ENCODE measurements at regions not wholly inside any gene's neighbourhood (a gene's known extent, or its start where the extent isn't known, plus 50 kb on each side); places are given as distances from the start of the nearest gene placed in this dataset.
"Not testable (repeated sequence)": the region's sequence is repeated elsewhere in the genome, so short reads cannot be mapped to it uniquely, and the experiment has no call there.

DNA sequence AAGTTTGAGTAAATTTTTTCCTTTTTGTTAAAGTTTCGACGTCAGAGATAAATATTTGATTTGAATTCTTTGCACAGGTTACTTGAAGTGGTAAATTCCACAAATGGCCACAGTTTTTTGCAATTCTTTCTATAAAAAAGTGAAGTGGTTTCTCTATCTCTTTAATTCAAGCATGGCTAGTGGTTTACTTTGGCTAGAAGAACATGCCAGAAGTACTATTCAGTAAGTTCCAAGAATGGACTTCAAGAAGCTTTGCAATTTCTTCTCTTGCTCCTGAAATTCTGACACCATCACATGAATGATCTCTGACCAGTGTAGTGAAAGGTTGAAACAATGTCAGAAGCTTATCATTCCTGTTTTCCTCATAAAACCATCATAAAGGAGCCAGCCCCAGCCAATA is 55.7 kb upstream of the RNPC3 start:
- no peak for FAIRE-seq
- no peak for DNase-seq (ENCODE audit: low spot score)

DNA sequence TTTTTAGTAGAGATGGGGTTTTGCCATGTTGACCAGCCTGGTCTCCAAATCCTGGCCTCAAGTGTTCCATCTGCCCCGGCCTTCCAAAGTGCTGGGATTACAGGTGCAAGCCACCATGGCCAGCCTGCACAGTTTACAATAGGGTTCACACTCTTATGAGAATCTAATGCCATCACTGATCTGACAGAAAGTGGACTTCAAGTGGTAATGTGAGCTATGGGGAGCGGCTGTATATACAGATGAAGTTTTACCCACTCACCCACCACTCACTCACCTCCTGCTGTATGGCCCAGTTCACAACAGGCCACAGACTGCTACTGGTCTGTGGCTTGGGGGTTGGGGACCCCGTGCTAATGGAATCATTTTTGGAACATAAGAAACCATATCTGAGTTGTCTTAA is 58.4 kb upstream of the RNPC3 start:
- DNase-seq (ENCODE audit: low spot score), result no peak
- no peak for FAIRE-seq

DNA sequence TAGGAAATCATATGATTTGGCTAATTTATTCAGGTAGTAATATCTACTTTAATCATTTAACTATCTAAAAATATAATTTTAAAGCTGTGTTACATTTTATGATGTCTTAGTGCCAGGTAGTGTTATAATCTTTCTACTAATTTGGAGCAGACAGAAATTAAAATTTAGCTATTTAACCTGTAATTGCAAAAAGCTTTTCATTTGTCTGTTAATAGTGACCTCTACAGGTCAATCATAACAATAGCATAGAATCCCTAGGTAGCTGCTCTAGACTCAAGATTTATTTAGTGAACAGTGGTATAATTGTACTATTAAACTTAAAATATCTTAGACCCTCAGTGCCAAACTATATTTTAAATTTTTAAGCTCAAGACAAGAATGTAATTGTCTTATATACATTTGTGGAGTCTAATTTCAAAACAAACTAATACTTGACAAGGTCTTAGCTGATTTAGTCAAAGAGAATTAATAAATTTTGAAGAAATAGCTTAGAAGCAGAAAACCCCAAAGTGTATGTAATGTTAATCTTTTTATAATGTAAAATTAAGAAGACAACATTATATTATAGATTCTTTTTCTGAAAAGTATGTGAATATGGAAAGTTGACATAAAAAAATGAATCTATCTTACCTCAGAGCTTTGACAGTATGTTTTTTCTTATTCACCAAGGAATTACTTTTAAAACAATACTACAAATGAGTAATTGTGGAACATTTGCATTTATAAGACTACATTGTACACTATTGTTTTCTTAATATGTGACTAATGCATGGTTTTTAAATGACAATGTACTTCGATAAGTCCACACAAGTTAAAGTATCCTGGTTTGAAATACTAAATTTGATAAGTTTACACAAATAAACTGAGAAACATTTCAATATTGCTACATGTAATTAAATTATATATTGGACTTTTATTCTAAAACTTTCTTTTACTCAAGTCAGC is 64.1 kb upstream of the RNPC3 start:
- FAIRE-seq, result no peak

DNA sequence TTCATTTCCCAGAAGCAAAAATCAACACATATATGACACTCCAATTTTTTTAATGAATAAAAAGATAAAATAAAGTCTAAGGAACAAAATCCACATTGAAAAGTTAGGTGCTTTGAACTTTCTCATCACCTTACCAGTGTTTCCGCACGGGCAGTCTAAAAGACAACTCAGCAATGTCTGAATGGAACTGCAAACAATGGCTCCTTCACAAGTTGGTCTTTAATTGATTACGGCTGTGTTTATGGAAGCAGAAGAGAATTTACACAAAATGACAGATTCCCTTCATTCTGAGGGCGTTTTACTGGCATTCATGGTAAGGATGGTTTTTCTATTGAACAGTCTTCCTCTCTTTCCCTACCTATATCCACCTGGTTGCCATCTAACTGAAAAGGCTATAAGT is 65.0 kb upstream of the RNPC3 start:
- DNase-seq (ENCODE audit: low spot score), result no peak
- FAIRE-seq, result no peak

More for the DNA sequence above, 64.1 kb upstream of the RNPC3 start:
- DNase-seq (ENCODE audit: low spot score), result peak; percentile 14

DNA sequence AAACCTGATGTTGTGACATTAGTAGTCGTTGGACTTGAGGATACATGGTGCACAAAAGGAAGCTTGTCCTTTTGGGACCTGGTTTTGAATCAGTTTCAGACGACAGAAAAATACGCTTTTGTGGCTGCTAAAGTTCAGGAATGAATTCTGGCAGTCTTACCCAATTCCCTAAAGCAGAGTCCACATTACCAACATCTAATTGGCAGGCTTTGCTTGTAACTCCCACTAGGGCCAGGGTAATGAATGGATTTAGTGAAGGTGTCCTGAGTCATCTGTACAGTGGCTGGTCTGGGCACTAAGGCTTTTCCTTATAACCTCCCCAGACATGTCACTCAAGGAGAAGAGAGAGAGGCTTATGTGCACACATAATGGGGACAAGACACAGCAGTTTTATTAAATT is 66.2 kb upstream of the RNPC3 start:
- DNase-seq (ENCODE audit: low spot score), result peak; percentile 4
- FAIRE-seq, result no peak

DNA sequence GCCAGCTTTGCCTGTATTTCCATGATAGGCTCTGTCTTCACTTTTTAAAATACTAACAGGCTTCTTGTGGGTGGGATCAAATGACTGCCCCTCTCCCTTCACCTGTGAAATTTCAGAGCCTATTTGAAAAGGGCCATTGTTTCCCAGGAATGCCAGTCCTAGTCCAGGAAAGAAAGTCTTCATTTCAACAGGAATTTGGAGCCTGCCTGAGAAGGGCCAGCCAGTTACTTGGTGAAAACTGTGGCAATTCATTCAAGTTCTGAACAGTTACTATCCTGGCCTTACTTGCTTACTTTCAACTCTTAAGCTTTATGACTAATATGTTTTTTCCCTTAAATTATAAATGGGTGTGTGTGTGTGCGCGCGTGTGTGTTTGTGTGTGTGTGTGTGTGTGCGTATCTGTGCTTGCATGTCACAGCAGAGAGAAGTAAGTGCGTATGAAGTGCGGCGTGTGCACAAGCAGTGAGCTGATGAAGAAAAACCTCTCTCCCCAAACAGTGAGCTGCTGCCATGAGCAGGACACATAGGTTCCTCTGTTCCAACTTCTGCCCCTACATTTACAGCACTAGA is 67.5 kb upstream of the RNPC3 start:
- FAIRE-seq, result no peak

DNA sequence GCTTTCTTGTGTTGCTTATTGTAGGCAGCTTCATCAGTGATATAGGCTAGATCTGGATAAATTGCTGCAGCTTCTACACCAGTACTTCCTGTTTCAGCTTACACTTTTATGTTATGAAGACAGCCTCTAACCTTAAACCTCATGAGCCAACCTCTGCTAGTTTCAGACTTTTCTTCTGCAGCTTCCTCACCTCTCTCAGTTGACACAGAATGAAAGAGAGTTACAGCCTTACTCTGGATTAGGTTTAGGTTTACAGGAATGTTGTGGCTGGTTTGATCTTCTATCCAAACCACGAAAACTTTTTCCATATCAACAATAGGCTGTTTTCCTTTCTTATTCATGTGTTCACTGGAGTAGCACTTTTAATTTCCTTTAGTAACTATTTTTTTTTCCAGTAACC is 76.9 kb upstream of the RNPC3 start:
- no peak for DNase-seq (ENCODE audit: low spot score)
- FAIRE-seq, result no peak

More for the DNA sequence above, 67.5 kb upstream of the RNPC3 start:
- DNase-seq (ENCODE audit: low spot score), result peak; percentile 3

DNA sequence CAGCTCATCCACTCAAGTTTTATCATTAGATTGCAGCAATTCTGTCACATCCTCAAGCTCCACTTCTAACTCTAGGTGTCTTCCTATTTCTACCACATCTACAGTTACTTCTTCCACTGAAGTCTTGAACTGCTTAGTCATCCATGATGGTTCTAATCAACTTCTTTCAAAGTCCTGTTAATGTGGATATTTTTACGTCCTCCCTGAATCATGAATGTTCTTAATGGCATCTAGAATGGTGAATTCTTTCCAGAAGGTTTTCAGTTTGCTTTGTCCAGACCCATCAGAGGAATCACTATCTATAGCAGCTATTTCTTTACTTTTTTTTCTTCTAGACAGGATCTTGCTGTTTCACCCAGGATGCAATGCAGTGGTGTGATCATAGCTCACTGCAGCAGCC is 78.0 kb upstream of the RNPC3 start:
- FAIRE-seq (no peak), DNase-seq (ENCODE audit: low spot score) (no peak)

DNA sequence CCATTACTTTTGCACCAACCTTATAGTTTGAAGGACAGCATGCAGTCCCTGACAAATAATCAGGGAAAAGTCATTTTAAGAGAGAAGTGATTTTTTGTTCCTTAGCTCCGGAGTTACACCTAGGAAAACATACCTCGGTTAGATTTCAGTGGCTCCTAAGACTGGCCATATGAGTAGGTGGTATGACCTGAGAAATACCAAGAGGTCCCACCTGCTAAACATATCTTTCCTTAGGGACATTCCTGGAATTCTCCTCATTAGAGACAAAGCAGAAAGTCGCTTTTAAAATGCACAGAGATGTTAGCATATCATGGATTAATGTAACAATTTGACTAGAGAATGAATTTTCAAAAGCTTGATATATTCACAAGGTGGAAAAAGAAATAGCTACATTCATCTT is 84.2 kb upstream of the RNPC3 start:
- no peak for DNase-seq (ENCODE audit: low spot score)
- FAIRE-seq, result no peak

DNA sequence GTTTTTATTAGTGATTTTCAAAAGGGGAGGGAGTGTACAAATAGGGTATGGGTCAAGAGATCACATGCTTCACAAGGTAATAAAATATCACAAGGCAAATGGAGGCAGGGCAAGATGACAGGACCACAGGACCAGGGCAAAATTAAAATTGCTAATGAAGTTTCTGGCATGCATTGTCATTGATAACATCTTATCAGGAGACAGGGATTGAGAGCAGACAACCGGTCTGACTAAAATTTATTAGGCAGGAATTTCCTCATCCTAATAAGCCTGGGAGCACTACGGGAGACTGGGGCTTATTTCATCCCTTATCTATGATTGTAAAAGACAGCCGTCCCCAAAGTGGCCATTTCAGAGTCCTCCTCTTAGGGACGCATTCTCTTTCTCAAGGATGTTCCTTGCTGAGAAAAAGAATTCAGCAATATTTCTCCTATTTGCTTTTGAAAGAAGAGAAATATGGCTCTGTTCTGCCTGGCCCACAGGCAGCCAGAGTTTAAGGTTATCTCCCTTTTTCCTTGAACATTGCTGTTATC is 88.9 kb upstream of the RNPC3 start:
- not testable (repeated sequence) for FAIRE-seq; DNase-seq (ENCODE audit: low spot score)

DNA sequence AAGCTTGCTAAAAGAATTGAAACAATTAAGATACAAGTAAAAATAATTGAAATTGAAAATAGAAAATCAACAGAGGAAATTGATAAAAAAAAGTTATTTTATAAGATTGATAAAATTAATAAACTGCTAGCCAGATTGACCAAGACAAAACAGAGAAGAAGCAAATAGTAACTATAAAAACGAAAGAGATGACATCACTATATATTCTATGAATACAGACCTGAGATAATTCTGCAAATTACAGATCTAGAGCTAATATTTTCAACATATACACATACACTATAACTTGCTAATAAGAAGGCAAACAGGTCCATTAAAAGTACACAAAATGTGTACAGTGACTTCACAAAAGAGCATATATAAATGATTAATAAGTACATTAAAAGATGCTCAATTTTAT is 90.1 kb upstream of the RNPC3 start:
- no peak for DNase-seq (ENCODE audit: low spot score)
- no peak for FAIRE-seq

DNA sequence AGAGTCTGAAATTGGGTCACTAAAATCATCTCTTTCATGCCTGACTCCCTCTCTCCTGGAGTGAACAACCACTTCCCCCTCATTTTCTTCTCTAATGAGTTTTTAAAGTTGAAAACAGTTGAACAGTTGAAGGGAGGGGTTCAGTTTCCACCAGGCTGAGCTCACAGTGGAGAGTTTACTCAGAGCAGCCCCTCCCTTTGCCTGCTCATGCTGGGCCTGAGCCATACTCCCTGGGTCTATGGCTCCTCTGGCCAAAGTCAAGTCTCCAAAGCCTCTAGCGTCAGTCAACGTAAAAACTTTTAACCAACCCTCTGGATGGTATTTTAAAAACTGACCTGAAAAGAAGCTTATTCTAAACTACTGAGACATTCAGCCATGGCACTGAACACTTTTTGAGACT is 100.8 kb upstream of the RNPC3 start:
- FAIRE-seq (no peak), DNase-seq (ENCODE audit: low spot score) (no peak)

DNA sequence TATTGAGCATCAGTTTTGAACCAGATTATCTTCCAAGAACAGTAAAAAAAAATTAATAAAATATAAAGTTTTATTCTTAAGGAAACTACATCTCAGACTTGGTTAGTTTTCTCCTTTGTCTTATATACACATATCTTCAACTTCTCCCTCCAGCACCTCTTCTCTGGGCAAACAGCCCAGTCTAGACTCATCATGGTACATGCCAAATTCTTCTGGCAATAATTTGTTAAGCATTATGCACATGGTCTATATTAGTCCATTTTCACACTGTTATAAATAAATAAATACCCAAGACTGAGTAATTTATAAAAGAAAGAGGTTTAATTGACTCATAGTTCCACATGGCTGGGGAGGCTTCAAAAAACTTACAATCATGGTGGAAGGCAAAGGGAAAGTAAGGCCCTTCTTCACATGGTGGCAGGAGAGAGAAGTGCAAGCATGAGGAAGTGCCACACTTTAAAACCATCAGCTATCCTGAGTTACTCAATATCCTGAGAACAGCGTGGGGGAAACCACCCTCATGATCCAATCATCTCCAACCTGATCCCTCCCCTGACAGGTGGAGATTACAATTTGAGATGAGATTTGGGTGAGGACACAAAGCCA is 108.7 kb upstream of the RNPC3 start:
- DNase-seq (ENCODE audit: low spot score) (no peak), FAIRE-seq (no peak)

DNA sequence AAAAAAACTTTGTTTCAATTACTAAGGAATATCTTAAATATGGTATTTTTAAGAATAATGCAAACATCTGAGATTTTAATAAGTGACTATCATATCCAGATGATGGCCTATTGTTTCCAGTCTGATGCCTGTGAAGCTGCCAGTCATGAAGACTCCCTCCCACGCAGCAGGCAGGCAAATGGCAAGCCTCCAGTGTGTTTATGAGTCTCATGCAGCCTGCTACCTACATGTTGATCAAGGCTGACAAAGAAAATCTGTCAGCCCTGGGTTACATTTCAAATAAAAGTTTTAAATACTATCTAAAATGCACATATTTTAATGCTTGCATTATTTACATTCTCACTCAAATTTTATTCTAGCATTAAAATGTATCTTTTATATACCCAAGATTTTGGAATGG is 137.6 kb upstream of the RNPC3 start:
- no peak for DNase-seq (ENCODE audit: low spot score)
- FAIRE-seq, result peak; percentile 9

DNA sequence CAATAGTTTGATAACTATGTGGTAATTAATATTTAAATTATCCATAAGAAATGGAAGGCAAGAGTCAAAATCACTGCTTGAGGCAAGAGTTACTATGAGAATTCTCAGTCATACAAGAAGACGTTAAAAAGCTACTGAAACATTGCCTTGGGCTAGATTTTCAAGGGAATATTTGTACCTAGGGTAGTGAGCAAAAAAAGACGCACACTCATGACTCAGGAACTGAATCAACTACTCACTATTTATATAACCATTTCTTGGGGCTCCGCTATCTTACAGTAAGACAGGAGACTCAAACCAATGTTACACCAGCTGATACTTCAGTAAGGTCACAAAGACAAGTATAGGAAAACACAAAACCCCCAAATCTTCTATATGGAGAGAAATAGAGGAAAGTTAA is 151.5 kb upstream of the RNPC3 start:
- DNase-seq (ENCODE audit: low spot score), result no peak

DNA sequence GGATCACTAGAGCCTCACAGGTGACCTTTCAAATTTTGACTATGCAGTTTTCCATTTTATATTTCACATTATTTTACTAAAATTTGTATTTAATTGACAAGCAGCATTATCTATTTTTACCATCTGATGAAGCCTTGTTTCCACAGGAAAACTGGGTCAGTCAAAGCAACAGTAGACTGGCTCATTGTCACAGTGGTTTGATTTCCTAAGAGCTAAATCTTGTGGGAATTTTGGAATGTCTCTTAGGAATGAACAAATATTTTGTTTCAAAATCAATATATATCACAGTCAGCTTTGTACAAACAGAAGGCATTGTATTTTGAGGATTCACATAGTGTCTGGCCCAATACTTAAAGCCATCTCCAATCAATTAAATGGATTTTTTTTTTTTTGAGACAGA is 152.6 kb upstream of the RNPC3 start:
- no peak for FAIRE-seq

More for the DNA sequence above, 151.5 kb upstream of the RNPC3 start:
- FAIRE-seq, result no peak

DNA sequence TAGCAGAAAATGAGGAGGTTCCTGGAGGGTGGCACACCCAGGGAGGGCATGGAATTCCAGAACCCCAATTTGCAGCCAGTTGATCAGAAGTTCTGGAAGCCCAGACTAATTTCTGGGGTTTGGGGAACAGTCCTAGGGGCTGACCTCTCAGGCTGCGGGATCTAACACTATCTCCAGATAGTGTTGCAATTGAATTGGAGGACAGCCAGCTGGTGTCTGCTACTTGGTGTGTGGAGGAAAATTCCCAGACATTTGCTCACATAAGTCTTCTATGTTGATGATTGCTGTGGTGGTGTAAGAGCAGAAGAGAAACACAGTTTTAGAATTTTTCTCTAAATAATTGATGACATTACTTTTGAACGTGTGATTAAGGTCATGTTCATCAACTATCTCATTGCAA is 154.3 kb upstream of the RNPC3 start:
- DNase-seq (ENCODE audit: low spot score), result no peak
- FAIRE-seq, result no peak

More for the DNA sequence above, 152.6 kb upstream of the RNPC3 start:
- no peak for DNase-seq (ENCODE audit: low spot score)

DNA sequence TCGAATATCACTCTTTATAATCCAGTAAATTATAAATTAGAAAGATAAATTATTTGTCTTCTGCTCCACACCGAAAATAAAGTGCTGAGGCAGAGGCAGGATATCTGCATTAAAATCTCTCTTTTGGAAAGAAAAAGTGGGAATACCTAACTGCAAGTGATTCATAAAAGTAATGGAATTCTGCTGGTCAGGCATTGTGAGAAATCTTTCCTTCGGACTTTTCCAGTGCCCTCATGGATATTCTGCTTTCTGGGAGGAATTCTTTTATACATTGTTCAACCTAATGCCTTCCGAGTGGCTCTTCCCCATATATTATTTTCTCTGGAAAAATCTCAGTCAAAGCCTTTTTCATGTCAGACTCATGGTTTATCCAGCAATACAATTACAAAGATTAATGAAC is 158.3 kb upstream of the RNPC3 start:
- DNase-seq (ENCODE audit: low spot score) (no peak), FAIRE-seq (no peak)

DNA sequence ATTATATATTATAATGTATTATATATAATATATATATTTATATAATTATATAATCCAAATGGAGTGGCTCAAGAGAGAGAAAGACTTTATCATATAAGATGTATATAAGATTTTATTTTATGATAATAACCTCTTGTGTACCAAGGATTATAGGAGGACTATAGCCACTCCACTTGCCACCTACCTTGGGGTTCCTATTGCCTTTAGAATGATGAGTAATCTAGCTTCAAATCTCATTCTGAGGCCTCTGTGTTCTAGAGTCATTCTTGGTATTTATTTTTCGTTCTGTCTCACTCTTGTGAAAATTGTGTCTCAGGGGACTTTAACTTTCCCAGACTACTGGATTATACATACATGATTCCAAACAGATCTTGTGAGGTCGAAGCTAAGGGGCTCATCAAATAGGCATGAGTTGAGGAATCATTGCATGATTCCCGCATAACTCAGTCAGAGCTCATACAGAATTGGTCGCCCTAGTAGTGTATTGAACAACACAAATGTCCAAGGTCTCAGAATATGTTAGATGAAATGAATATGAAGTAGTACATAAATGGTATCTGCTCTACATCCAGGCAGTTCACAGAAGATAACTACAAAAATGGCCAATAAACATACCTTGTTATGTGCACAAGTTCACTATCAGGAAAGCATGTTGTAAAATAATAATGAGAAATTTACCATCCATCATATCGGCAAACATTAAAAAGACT is 159.5 kb upstream of the RNPC3 start:
- DNase-seq (ENCODE audit: low spot score), result no peak
- no peak for FAIRE-seq

DNA sequence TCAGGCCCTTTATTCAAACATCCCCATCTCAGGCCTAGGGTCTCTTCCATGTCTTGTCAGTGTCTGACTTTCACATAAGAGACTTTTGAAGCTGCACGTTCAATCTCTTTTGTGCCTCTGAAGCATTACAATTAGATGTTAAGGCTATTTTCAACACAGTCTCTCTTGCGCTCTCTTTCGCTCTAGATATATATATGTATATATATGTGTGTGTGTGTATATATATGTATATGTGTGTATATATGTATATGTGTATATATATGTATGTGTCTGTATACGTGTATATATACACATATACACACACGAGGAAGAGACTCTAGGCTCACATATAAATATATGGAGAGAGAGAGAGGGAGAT is 162.5 kb upstream of the RNPC3 start:
- FAIRE-seq (no peak), DNase-seq (ENCODE audit: low spot score) (no peak)

DNA sequence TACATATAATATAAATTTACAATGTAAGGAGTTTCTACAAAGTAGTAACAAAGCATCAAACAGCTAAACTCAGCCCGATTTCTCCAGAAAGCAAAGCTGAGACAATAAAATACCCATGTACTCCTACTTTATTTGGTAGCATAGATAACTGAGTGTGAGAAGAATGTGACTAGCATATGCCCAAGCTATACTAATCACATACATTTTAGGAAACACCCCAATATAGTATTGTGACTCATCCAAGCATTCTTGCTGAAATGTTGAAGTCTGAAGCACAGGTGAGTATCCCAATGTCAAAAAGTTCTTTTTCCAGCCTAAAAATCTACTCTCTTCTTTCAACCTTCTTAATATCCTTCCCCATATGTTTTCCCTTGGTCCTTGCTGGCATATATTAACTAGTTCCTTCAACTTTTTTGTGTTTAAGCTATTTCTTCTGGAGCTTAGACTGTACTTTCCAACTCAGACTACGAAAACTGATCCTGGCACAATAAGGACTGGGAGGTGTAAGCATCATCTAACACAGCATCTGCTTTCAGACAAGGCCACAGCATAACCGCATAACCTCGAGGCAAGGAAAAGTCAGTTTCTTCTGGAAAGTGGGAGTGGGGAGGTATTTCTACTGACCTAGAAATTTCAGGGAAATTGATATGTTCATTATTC is 163.0 kb upstream of the RNPC3 start:
- DNase-seq (ENCODE audit: low spot score) (no peak), FAIRE-seq (no peak)
